ENCODE measurements at regions not wholly inside any gene's neighbourhood (a gene's known extent, or its start where the extent isn't known, plus 50 kb on each side); places are given as distances from the start of the nearest gene placed in this dataset. TPM values are rescaled to one million over a fixed set of nuclear protein-coding genes. Genes with fewer than 3 reads are reported as not detected.

GRCh38 chr1:37424523-37424922 lies 49.9 kb upstream of the ZC3H12A start:
- Mint-ChIP-seq H3K27me3 (ENCODE audit: low read depth) (peaks cover 64% of the 10 kb centered on the region), H3K36me3 (no peaks in the 10 kb centered on the region), H3K27ac (no peak overlapping the region), H3K9me3 (no peaks in the 10 kb centered on the region), H3K4me1 (no peaks in the 10 kb centered on the region), H3K4me3 (no peak overlapping the region)
- DNase-seq (ENCODE audit: low spot score in 2 of 2, unreplicated experiment in 2 of 2), result no peak
- TF ChIP-seq CTCF (IDR thresholded peaks at IDR 0.05; ENCODE audit: unreplicated experiment), result no peak

Small RNA genes in the stretch of these regions (microRNA-seq; reads per million reads assigned to microRNA genes)
- not detected for gene MIR4255
